ENCODE measurements at regions not wholly inside any gene's neighbourhood (a gene's known extent, or its start where the extent isn't known, plus 50 kb on each side); places are given as distances from the start of the nearest gene placed in this dataset.

DNA sequence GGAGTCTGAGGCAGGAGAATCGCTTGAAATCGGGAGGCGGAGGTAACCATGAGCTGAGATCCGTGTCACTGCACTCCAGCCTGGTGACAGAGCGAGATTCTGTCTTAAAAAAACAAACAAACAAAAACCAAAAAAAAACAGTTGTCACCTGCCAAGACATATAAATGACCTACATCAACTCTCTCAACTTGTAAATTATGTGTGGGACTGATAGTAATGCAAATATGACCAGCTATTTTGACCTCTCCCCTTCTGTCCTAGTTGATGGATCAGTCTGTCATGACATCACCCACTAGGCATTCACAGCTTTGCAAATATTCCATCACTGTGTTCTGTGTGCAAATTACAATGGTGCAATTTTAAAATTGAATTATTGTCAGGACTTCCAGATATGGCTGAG lies 175.4 kb downstream of the EBLN2 start:
- TF ChIP-seq EP300 (IDR thresholded peaks at IDR 0.05) (no peak), POLR2A (IDR thresholded peaks at IDR 0.05) (no peak)
- TF ChIP-seq, protein P1, sequence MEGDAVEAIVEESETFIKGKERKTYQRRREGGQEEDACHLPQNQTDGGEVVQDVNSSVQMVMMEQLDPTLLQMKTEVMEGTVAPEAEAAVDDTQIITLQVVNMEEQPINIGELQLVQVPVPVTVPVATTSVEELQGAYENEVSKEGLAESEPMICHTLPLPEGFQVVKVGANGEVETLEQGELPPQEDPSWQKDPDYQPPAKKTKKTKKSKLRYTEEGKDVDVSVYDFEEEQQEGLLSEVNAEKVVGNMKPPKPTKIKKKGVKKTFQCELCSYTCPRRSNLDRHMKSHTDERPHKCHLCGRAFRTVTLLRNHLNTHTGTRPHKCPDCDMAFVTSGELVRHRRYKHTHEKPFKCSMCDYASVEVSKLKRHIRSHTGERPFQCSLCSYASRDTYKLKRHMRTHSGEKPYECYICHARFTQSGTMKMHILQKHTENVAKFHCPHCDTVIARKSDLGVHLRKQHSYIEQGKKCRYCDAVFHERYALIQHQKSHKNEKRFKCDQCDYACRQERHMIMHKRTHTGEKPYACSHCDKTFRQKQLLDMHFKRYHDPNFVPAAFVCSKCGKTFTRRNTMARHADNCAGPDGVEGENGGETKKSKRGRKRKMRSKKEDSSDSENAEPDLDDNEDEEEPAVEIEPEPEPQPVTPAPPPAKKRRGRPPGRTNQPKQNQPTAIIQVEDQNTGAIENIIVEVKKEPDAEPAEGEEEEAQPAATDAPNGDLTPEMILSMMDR (IDR thresholded peaks at IDR 0.05), result no peak
